ENCODE measurements at regions not wholly inside any gene's neighbourhood (a gene's known extent, or its start where the extent isn't known, plus 50 kb on each side); places are given as distances from the start of the nearest gene placed in this dataset.

- no peak for TF ChIP-seq EZH2 (IDR thresholded peaks at IDR 0.05; ENCODE audit: low read length, missing control alignments)
- TF ChIP-seq, protein P1, sequence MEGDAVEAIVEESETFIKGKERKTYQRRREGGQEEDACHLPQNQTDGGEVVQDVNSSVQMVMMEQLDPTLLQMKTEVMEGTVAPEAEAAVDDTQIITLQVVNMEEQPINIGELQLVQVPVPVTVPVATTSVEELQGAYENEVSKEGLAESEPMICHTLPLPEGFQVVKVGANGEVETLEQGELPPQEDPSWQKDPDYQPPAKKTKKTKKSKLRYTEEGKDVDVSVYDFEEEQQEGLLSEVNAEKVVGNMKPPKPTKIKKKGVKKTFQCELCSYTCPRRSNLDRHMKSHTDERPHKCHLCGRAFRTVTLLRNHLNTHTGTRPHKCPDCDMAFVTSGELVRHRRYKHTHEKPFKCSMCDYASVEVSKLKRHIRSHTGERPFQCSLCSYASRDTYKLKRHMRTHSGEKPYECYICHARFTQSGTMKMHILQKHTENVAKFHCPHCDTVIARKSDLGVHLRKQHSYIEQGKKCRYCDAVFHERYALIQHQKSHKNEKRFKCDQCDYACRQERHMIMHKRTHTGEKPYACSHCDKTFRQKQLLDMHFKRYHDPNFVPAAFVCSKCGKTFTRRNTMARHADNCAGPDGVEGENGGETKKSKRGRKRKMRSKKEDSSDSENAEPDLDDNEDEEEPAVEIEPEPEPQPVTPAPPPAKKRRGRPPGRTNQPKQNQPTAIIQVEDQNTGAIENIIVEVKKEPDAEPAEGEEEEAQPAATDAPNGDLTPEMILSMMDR (conservative IDR thresholded peaks at IDR 0.05 in 1 of 2, IDR thresholded peaks at IDR 0.05 in 1 of 2; ENCODE audit: low read depth in 1 of 2, low read length in 2 of 2), result no peak
Observed at GRCh38 chr22:22404598-22405284, 103.8 kb downstream of the ZNF280B start.

GRCh38 chr22:22406445-22407027, 102.0 kb downstream of the ZNF280B start:
- H3K79me2 ChIP-seq (ENCODE audit: control insufficient read depth, insufficient read depth, low read length), result no peaks in the 10 kb centered on the region
- H3K27me3 ChIP-seq (ENCODE audit: control insufficient read depth, insufficient read depth, low read length), result peaks cover 6% of the 10 kb centered on the region
- H3K9me3 ChIP-seq (ENCODE audit: control insufficient read depth, insufficient read depth, low read depth, low read length), result no peaks in the 10 kb centered on the region
- TF ChIP-seq EZH2 (IDR thresholded peaks at IDR 0.05; ENCODE audit: low read length, missing control alignments), result no peak
- TF ChIP-seq, protein P1 (conservative IDR thresholded peaks at IDR 0.05 in 1 of 2, IDR thresholded peaks at IDR 0.05 in 1 of 2; ENCODE audit: low read depth in 1 of 2, low read length in 2 of 2), result no peak
- H3K4me2 ChIP-seq (ENCODE audit: extremely low read depth, insufficient read depth, low read length), result no peak overlapping the region
- H3K9ac ChIP-seq (ENCODE audit: insufficient read depth, low read length), result no peak overlapping the region
- no peak overlapping the region for H3K4me3 ChIP-seq (replicated peaks in 1 of 4; ENCODE audit: control extremely low read depth in 1 of 4, insufficient read depth in 1 of 4, low read depth in 3 of 4, low read length in 4 of 4)
- no peaks in the 10 kb centered on the region for H3K4me1 ChIP-seq (ENCODE audit: control insufficient read depth, extremely low read depth, insufficient read depth, low read length)
- H3K36me3 ChIP-seq (ENCODE audit: control insufficient read depth, insufficient read depth, low read length), result no peaks in the 10 kb centered on the region
- no peak for DNase-seq (ENCODE audit: low read depth in 2 of 2)
- H2AFZ ChIP-seq (ENCODE audit: low read length), result no peak overlapping the region
- no peak overlapping the region for H3K27ac ChIP-seq (ENCODE audit: insufficient read depth, low read length)
- no peaks in the 10 kb centered on the region for H4K20me1 ChIP-seq (ENCODE audit: control insufficient read depth, extremely low read depth, insufficient read depth, low read length)

More at GRCh38 chr22:22404598-22405284, 103.8 kb downstream of the ZNF280B start:
- no peak for DNase-seq (ENCODE audit: low read depth in 2 of 2)
- Histone ChIP-seq H3K4me1 (ENCODE audit: control insufficient read depth, extremely low read depth, insufficient read depth, low read length) (no peaks in the 10 kb centered on the region), H3K27me3 (ENCODE audit: control insufficient read depth, insufficient read depth, low read length) (peaks cover 8% of the 10 kb centered on the region), H3K9ac (ENCODE audit: insufficient read depth, low read length) (no peak overlapping the region), H3K27ac (ENCODE audit: insufficient read depth, low read length) (no peak overlapping the region), H4K20me1 (ENCODE audit: control insufficient read depth, extremely low read depth, insufficient read depth, low read length) (no peaks in the 10 kb centered on the region), H3K9me3 (ENCODE audit: control insufficient read depth, insufficient read depth, low read depth, low read length) (no peaks in the 10 kb centered on the region), H3K36me3 (ENCODE audit: control insufficient read depth, insufficient read depth, low read length) (no peaks in the 10 kb centered on the region), H3K4me2 (ENCODE audit: extremely low read depth, insufficient read depth, low read length) (no peak overlapping the region), H3K79me2 (ENCODE audit: control insufficient read depth, insufficient read depth, low read length) (no peaks in the 10 kb centered on the region), H2AFZ (ENCODE audit: low read length) (no peak overlapping the region), H3K4me3 (replicated peaks in 1 of 4; ENCODE audit: control extremely low read depth in 1 of 4, insufficient read depth in 1 of 4, low read depth in 3 of 4, low read length in 4 of 4) (no peak overlapping the region)

DNA sequence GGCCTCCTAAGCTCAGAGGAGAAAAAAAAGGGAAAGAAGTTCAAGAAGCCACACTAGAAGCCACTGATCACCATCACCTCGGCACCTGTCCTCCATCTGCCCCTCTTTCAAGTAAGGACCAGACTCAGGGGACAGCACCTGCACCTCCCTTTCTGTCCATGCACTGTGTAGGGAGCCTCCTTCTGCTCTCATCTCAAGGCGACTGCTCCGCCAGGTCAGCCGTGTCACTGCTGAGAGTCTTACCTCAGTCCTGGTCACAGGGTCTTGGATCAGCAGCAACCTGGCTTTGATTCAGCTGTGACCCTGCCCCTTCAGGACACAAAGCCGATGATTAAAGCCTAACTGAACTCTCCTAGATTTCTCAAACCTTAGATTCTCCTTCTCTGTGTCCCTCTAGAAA, 101.5 kb downstream of the ZNF280B start:
- H3K27ac ChIP-seq (ENCODE audit: insufficient read depth, low read length), result no peak overlapping the region
- no peaks in the 10 kb centered on the region for H4K20me1 ChIP-seq (ENCODE audit: control insufficient read depth, extremely low read depth, insufficient read depth, low read length)
- H3K4me2 ChIP-seq (ENCODE audit: extremely low read depth, insufficient read depth, low read length), result no peak overlapping the region
- no peak overlapping the region for H2AFZ ChIP-seq (ENCODE audit: low read length)
- no peak overlapping the region for H3K9ac ChIP-seq (ENCODE audit: insufficient read depth, low read length)
- H3K4me1 ChIP-seq (ENCODE audit: control insufficient read depth, extremely low read depth, insufficient read depth, low read length), result no peaks in the 10 kb centered on the region
- no peaks in the 10 kb centered on the region for H3K79me2 ChIP-seq (ENCODE audit: control insufficient read depth, insufficient read depth, low read length)
- H3K36me3 ChIP-seq (ENCODE audit: control insufficient read depth, insufficient read depth, low read length), result no peaks in the 10 kb centered on the region
- no peaks in the 10 kb centered on the region for H3K9me3 ChIP-seq (ENCODE audit: control insufficient read depth, insufficient read depth, low read depth, low read length)
- H3K27me3 ChIP-seq (ENCODE audit: control insufficient read depth, insufficient read depth, low read length), result peaks cover 5% of the 10 kb centered on the region
- no peak overlapping the region for H3K4me3 ChIP-seq (replicated peaks in 1 of 4; ENCODE audit: control extremely low read depth in 1 of 4, insufficient read depth in 1 of 4, low read depth in 3 of 4, low read length in 4 of 4)
- no peak for DNase-seq (ENCODE audit: low read depth in 2 of 2)
- TF ChIP-seq, protein P1 (conservative IDR thresholded peaks at IDR 0.05 in 1 of 2, IDR thresholded peaks at IDR 0.05 in 1 of 2; ENCODE audit: low read depth in 1 of 2, low read length in 2 of 2), result no peak
- TF ChIP-seq EZH2 (IDR thresholded peaks at IDR 0.05; ENCODE audit: low read length, missing control alignments), result no peak

All from fibroblast of lung (primary cell).